BLaER1 treated with 17β-estradiol and CSF1 and Interleukin-3, amounts not matched to agents 10 nM and 100 nM (cell line): ENCODE measurements at regions not wholly inside any gene's neighbourhood (a gene's known extent, or its start where the extent isn't known, plus 50 kb on each side); places are given as distances from the start of the nearest gene placed in this dataset.
"Not testable (repeated sequence)": the region's sequence is repeated elsewhere in the genome, so short reads cannot be mapped to it uniquely, and the experiment has no call there.

ENCODE experiments used
- H3K27ac ChIP-seq, 11 experiments: shearing (Covaris generic); formaldehyde crosslinking; 2 replicates each; pipeline ENCODE4 v1.8.1; 2022
- H3K27me3 ChIP-seq, 11 experiments: shearing (Covaris generic); formaldehyde crosslinking; 2 replicates each; pipeline ENCODE4 v1.8.1; 2022
- H3K36me3 ChIP-seq, 11 experiments: shearing (Covaris generic); formaldehyde crosslinking; 2 replicates each; pipeline ENCODE4 v1.8.1; 2022
- H3K4me1 ChIP-seq, 10 experiments: shearing (Covaris generic); formaldehyde crosslinking; 2 replicates each; pipeline ENCODE4 v1.8.1; 2022
- H3K4me2 ChIP-seq, 11 experiments: shearing (Covaris generic); formaldehyde crosslinking; 2 replicates each; pipeline ENCODE4 v1.8.1; 2022
- H3K4me3 ChIP-seq, 10 experiments: shearing (Covaris generic); formaldehyde crosslinking; 2 replicates each; pipeline ENCODE4 v1.8.1; 2022
- H3K9ac ChIP-seq, 11 experiments: shearing (Covaris generic); formaldehyde crosslinking; 2 replicates each; pipeline ENCODE4 v1.8.1; 2022
- H3K9me3 ChIP-seq, 11 experiments: shearing (Covaris generic); formaldehyde crosslinking; replicated peaks in 1 of 11; 2 replicates each; pipeline ENCODE4 v1.8.1; 2022
- H4K20me1 ChIP-seq, 11 experiments: shearing (Covaris generic); formaldehyde crosslinking; 2 replicates each; pipeline ENCODE4 v1.8.1; 2022
- Cebpa-rat ChIP-seq, 11 experiments: shearing (Covaris generic); IDR thresholded peaks; 2 replicates each; pipeline ENCODE4 v1.8.1; 2022

- Histone ChIP-seq H3K4me2 (no peak overlapping the region), H4K20me1 (no peaks in the 10 kb centered on the region), H3K36me3 (no peaks in the 10 kb centered on the region), H3K9me3 (peaks cover 5 to 22% (median 12%) of the 10 kb centered on the region in 11 experiments; a peak in 19 of 22 replicates), H3K4me1 (no peaks in the 10 kb centered on the region), H3K27me3 (no peaks in the 10 kb centered on the region), H3K4me3 (no peak overlapping the region), H3K9ac (no peak overlapping the region), H3K27ac (no peak overlapping the region)
- no peak for TF ChIP-seq Cebpa-rat (IDR thresholded peaks at IDR 0.05)
Observed at GRCh38 chr20:39974966-39975501, 714.0 kb downstream of the MAFB start.

GRCh38 chr20:39968495-39968894 is 720.5 kb downstream of the MAFB start:
- no peak overlapping the region for H3K4me2 ChIP-seq
- no peaks in the 10 kb centered on the region for H3K36me3 ChIP-seq
- no peak overlapping the region for H3K9ac ChIP-seq
- peaks cover 7 to 20% (median 13%) of the 10 kb centered on the region in 11 experiments; a peak in 18 of 22 replicates for H3K9me3 ChIP-seq
- H4K20me1 ChIP-seq: no peaks in the 10 kb centered on the region
- no peak for TF ChIP-seq Cebpa-rat (IDR thresholded peaks at IDR 0.05)
- H3K27me3 ChIP-seq: no peaks in the 10 kb centered on the region
- no peak overlapping the region for H3K27ac ChIP-seq
- peaks cover 0 to 7% (median 0%) of the 10 kb centered on the region in 10 experiments; a peak in 2 of 20 replicates for H3K4me1 ChIP-seq
- no peak overlapping the region for H3K4me3 ChIP-seq

GRCh38 chr20:39967806-39968205 is 721.2 kb downstream of the MAFB start:
- Histone ChIP-seq H3K9me3 (peaks cover 7 to 20% (median 13%) of the 10 kb centered on the region in 11 experiments; a peak in 17 of 22 replicates), H3K9ac (no peak overlapping the region), H4K20me1 (no peaks in the 10 kb centered on the region), H3K4me2 (peak overlapping the region in 3 of 11 experiments; percentile 1 to 4 (median 1); a peak in 3 of 22 replicates), H3K36me3 (no peaks in the 10 kb centered on the region), H3K4me1 (peaks cover 0 to 7% (median 0%) of the 10 kb centered on the region in 10 experiments; a peak in 2 of 20 replicates), H3K4me3 (no peak overlapping the region), H3K27ac (no peak overlapping the region), H3K27me3 (no peaks in the 10 kb centered on the region)
- TF ChIP-seq Cebpa-rat (IDR thresholded peaks at IDR 0.05): no peak

GRCh38 chr20:39961637-39962244 is 727.3 kb downstream of the MAFB start:
- no peak overlapping the region for H3K27ac ChIP-seq
- H4K20me1 ChIP-seq: no peaks in the 10 kb centered on the region
- no peak overlapping the region for H3K9ac ChIP-seq
- H3K36me3 ChIP-seq: no peaks in the 10 kb centered on the region
- no peak overlapping the region for H3K4me3 ChIP-seq
- no peaks in the 10 kb centered on the region for H3K9me3 ChIP-seq
- no peaks in the 10 kb centered on the region for H3K27me3 ChIP-seq
- peaks cover 0 to 12% (median 0%) of the 10 kb centered on the region in 10 experiments; a peak in 2 of 20 replicates for H3K4me1 ChIP-seq
- H3K4me2 ChIP-seq: no peak overlapping the region
- TF ChIP-seq Cebpa-rat (IDR thresholded peaks at IDR 0.05): no peak

GRCh38 chr20:39960522-39961428 is 728.3 kb downstream of the MAFB start:
- H3K9ac ChIP-seq: no peak overlapping the region; a peak in 1 of 22 replicates
- H3K4me3 ChIP-seq: no peak overlapping the region
- H3K4me1 ChIP-seq: peaks cover 0 to 12% (median 0%) of the 10 kb centered on the region in 10 experiments; a peak in 2 of 20 replicates
- H3K36me3 ChIP-seq: no peaks in the 10 kb centered on the region
- H4K20me1 ChIP-seq: no peaks in the 10 kb centered on the region
- TF ChIP-seq Cebpa-rat (IDR thresholded peaks at IDR 0.05): no peak
- peak overlapping the region in 1 of 11 experiments; percentile 62; a peak in 3 of 22 replicates for H3K4me2 ChIP-seq
- H3K27ac ChIP-seq: no peak overlapping the region
- no peaks in the 10 kb centered on the region for H3K27me3 ChIP-seq
- no peaks in the 10 kb centered on the region for H3K9me3 ChIP-seq

- H3K27ac ChIP-seq, H3K4me2 ChIP-seq, H3K4me3 ChIP-seq, H3K36me3 ChIP-seq, H3K9ac ChIP-seq, H4K20me1 ChIP-seq, H3K9me3 ChIP-seq, H3K27me3 ChIP-seq: not testable (repeated sequence)
- H3K4me1 ChIP-seq: peaks cover 0 to 12% (median 0%) of the 10 kb centered on the region in 10 experiments; a peak in 2 of 20 replicates
Observed at GRCh38 chr20:39957911-39958310, 731.1 kb downstream of the MAFB start.

GRCh38 chr20:39954621-39955020 is 734.4 kb downstream of the MAFB start:
- no peaks in the 10 kb centered on the region for H3K4me1 ChIP-seq
- H4K20me1 ChIP-seq: no peaks in the 10 kb centered on the region
- H3K36me3 ChIP-seq: no peaks in the 10 kb centered on the region
- no peak overlapping the region for H3K4me2 ChIP-seq
- no peak overlapping the region for H3K27ac ChIP-seq
- H3K4me3 ChIP-seq: no peak overlapping the region
- TF ChIP-seq Cebpa-rat (IDR thresholded peaks at IDR 0.05): no peak
- no peaks in the 10 kb centered on the region for H3K9me3 ChIP-seq
- no peak overlapping the region for H3K9ac ChIP-seq
- no peaks in the 10 kb centered on the region for H3K27me3 ChIP-seq

GRCh38 chr20:39946931-39947330 is 742.1 kb downstream of the MAFB start:
- Histone ChIP-seq H3K36me3 (no peaks in the 10 kb centered on the region), H3K27ac (no peak overlapping the region), H3K9ac (no peak overlapping the region), H3K4me3 (no peak overlapping the region), H4K20me1 (no peaks in the 10 kb centered on the region), H3K9me3 (no peaks in the 10 kb centered on the region), H3K4me2 (no peak overlapping the region), H3K4me1 (peaks cover 0 to 10% (median 0%) of the 10 kb centered on the region in 10 experiments; a peak in 3 of 20 replicates), H3K27me3 (no peaks in the 10 kb centered on the region)
- TF ChIP-seq Cebpa-rat (IDR thresholded peaks at IDR 0.05): no peak

- H3K4me1 ChIP-seq: peaks cover 0 to 17% (median 0%) of the 10 kb centered on the region in 10 experiments; a peak in 5 of 20 replicates
- H3K36me3 ChIP-seq: no peaks in the 10 kb centered on the region
- no peak overlapping the region for H3K4me2 ChIP-seq
- no peak overlapping the region for H3K9ac ChIP-seq
- H4K20me1 ChIP-seq: no peaks in the 10 kb centered on the region
- H3K27me3 ChIP-seq: no peaks in the 10 kb centered on the region
- no peak overlapping the region for H3K4me3 ChIP-seq
- no peaks in the 10 kb centered on the region for H3K9me3 ChIP-seq
- no peak overlapping the region for H3K27ac ChIP-seq
- TF ChIP-seq Cebpa-rat (IDR thresholded peaks at IDR 0.05): no peak
Observed at GRCh38 chr20:39946053-39946810, 742.8 kb downstream of the MAFB start.
